Cardiac fibroblast (primary cell): ENCODE measurements at regions not wholly inside any gene's neighbourhood (a gene's known extent, or its start where the extent isn't known, plus 50 kb on each side); places are given as distances from the start of the nearest gene placed in this dataset.

Experiments
- DNase-seq, 2 donors: peaks; one replicate each; pipeline versions ENCODE4 v3.0.0 to v3.0.0-alpha.2; 2010; ENCODE audit warnings: low read depth in 2 of 2
- H3K4me3 ChIP-seq, 2 donors: replicated peaks in 1 of 2; 1 replicate in 1 of 2; 2 replicates in 1 of 2; pipeline ENCODE4 v1.5.1; 2011; ENCODE audit warnings: low read depth in 2 of 2, low read length in 2 of 2, mild to moderate bottlenecking in 2 of 2, moderate library complexity in 1 of 2
- TF ChIP-seq, protein P1 (sequence below): IDR thresholded peaks from one replicate; pipeline ENCODE4 v1.5.1; 2011; ENCODE audit warnings: low read depth, mild to moderate bottlenecking, low read length, inconsistent platforms

DNA sequence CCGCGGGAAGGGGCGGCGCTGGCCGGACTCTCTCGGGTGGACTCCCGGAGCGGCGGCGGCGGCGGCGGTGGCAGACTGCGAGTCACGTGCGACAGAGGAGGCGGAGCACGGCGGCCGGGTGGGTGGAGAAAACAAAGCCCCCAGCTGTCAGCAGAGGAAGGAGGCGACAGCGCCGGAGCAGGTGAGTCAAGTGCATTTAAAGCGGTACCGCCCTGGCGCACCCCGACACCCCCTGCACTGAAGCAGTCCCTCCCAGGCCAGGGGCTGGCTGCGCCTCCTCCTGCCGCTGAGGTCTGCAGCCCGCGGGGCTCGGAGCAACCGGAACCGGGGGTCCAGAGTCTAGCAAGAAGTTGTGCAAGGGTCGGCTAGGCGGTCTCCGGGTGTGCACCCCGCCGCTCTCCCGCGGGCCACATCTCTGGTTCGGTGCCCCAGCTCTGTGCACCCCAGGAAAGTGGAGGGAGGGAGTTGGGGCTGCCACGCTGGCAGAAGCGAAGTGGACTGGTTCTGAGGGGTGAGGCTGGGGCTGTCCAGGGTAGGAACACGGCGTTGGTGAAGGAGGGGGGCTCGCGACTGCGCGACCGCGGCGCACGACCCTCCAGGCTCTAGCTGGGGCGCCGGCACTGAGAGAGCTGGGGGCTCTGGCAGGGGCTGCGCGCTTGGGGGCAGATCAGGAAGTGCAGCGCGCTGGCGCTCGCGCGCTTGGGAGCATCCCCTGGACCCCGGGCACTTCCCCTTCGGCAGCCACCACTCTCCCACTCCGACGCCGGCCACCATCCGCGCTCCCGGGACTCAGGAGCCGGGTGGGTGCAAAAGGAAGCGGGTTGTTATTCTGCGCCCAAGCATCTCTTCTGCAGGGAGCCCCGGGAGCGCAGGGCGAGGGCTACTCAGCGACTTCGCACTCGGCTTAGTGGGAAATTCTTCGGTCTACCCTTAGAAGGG, 64.0 kb upstream of the MAPRE2 start:
- peak overlapping the region; percentile 63 to 76 for H3K4me3 ChIP-seq
- TF ChIP-seq, protein P1, sequence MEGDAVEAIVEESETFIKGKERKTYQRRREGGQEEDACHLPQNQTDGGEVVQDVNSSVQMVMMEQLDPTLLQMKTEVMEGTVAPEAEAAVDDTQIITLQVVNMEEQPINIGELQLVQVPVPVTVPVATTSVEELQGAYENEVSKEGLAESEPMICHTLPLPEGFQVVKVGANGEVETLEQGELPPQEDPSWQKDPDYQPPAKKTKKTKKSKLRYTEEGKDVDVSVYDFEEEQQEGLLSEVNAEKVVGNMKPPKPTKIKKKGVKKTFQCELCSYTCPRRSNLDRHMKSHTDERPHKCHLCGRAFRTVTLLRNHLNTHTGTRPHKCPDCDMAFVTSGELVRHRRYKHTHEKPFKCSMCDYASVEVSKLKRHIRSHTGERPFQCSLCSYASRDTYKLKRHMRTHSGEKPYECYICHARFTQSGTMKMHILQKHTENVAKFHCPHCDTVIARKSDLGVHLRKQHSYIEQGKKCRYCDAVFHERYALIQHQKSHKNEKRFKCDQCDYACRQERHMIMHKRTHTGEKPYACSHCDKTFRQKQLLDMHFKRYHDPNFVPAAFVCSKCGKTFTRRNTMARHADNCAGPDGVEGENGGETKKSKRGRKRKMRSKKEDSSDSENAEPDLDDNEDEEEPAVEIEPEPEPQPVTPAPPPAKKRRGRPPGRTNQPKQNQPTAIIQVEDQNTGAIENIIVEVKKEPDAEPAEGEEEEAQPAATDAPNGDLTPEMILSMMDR = no peak
- peak in 1 of 2 donors; percentile 22 for DNase-seq

- H3K4me3 ChIP-seq = peak overlapping the region; percentile 63 to 76
- TF ChIP-seq, protein P1 = no peak
- no peak for DNase-seq
Observed at GRCh38 chr18:34977838-34978532, 63.2 kb upstream of the MAPRE2 start.

- peak overlapping the region; percentile 63 to 76 for H3K4me3 ChIP-seq
- no peak for DNase-seq
- TF ChIP-seq, protein P1 = no peak
Observed at GRCh38 chr18:34978533-34978893, 62.7 kb upstream of the MAPRE2 start.

DNA sequence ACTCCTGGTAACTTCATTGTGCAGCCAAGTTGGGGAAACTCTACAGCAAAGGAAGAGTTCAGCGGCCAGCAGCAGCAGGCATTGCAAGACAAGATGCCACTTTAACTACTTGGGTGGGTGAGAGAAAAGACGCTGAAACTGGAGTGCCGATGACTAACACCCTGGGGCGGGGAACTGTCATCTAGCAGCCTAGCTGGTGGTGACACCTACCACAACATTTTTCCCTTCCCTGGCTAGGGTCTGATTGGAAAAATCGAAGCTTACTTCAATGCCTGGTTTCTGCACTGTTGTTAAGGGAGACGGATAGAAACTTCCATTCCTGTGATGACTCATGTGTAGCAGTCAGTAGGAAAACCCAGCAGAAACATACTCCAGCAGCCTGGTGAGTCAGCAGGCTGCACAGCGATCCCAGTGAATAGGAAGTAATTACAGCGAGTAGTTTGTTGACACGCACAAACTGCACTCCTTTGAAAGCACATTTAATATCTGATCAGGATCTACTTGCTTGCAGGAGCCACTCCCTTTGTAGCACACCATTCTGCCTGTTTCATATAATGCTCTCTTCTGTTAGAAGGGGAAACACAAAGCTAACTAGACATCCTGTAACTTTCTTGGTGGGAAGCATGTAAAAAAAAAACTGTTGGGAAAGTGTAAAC, 62.1 kb upstream of the MAPRE2 start:
- TF ChIP-seq, protein P1 = no peak
- peak; percentile 91 to 93 for DNase-seq
- peak overlapping the region; percentile 63 to 76 for H3K4me3 ChIP-seq

DNA sequence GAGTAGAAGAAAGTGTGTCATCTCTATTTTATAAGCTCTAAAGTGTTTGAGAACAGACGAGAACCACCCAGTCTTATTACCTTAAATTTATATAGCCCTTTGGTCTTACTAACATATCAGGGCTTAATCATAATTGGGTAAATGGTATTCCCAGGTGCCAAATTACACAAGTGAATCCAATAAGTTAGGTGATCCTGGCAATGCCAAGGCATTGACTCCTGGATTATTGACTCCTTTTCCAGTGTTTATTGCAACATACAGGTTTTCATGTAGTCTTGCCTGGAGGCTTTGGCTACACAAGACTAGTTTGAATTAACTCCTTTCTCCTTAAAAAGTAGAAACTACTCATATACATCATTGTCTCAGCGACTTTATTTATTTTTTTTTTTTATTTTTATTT, 59.7 kb upstream of the MAPRE2 start:
- no peak for DNase-seq
- H3K4me3 ChIP-seq = no peak overlapping the region
- TF ChIP-seq, protein P1 = no peak

DNA sequence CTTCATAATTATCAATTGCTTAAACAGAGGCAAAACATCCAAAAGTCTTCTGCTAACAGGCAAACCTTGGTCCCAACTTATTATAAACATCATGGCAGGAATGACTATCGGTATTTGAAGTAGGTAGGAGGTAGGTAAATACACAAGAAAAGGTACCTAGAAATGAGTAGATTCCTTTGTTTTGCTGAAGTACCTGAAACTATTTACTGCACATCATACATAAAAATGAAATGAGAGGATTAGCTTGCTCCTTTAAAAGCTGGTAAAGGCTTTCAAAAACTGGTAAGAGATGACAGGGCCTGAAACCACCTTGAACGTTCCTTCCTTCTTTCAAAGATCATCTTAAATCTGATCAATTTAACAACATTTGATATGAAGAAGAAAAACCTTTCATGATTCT, 55.2 kb upstream of the MAPRE2 start:
- no peak overlapping the region for H3K4me3 ChIP-seq
- TF ChIP-seq, protein P1 = no peak
- no peak for DNase-seq
